HL-60 (cell line): ENCODE measurements at regions not wholly inside any gene's neighbourhood (a gene's known extent, or its start where the extent isn't known, plus 50 kb on each side); places are given as distances from the start of the nearest gene placed in this dataset.

Experiments
- DNase-seq, 2 experiments: peaks; one replicate each; pipeline ENCODE4 v3.0.0-alpha.2; 2010 to 2020; ENCODE audit warnings: low read depth in 1 of 2, low spot score in 1 of 2
- H3K27ac ChIP-seq: fragments of 250-450 bp; sonication (Bioruptor Pico); replicated peaks from 2 replicates; pipeline ENCODE4 v1.5.1; 2020; ENCODE audit warnings: mild to moderate bottlenecking, moderate library complexity
- H3K27me3 ChIP-seq: fragments of 250-450 bp; sonication (Bioruptor Pico); 2 replicates; pipeline ENCODE4 v1.5.1; 2021; ENCODE audit warnings: mild to moderate bottlenecking, moderate library complexity; ENCODE audit not compliant: insufficient read depth, poor library complexity, severe bottlenecking
- H3K4me3 ChIP-seq: replicated peaks from 2 replicates; pipeline ENCODE4 v1.5.1; 2011; ENCODE audit warnings: mild to moderate bottlenecking, control low read depth, low read length; ENCODE audit not compliant: insufficient read depth
- GABPA ChIP-seq: IDR thresholded peaks from 2 replicates; pipeline ENCODE4 v1.6.1; 2012; ENCODE audit warnings: low read depth
- POLR2AphosphoS5 ChIP-seq: IDR thresholded peaks from 2 replicates; pipeline ENCODE4 v1.6.1; 2012; ENCODE audit warnings: low read depth
- SPI1 ChIP-seq: IDR thresholded peaks from 2 replicates; pipeline ENCODE4 v1.6.1; 2012; ENCODE audit warnings: low read depth, mild to moderate bottlenecking, borderline replicate concordance
- TF ChIP-seq, protein P1 (sequence below): IDR thresholded peaks from 2 replicates; pipeline ENCODE4 v1.6.1; 2012; ENCODE audit warnings: low read depth; ENCODE audit not compliant: insufficient replicate concordance
- TF ChIP-seq, protein P2 (sequence below): IDR thresholded peaks from one replicate; pipeline ENCODE4 v1.5.1; 2011; ENCODE audit warnings: low read length, control low read depth, inconsistent platforms; ENCODE audit not compliant: insufficient read depth

DNA sequence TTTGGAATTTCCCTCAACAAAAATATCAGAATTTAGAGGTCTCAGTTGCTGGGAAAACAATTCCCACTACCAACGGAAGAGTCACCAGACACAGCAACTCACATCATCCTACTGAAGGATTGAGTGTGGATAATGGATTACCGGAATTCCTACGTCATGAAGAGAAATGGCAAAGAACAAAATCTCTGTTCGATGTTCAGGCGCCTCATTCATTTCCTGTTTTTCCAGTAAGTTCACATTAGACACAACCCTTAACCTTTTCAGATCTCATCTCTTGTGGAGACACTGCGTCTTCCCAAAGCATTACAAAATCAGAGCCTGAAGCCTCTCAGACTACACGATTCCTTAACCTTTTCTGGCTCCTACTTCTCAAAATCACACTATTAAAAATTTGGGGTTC, 58.5 kb upstream of the CPEB2 start:
- H3K27me3 ChIP-seq = peaks cover 5% of the 10 kb centered on the region
- no peak overlapping the region for H3K4me3 ChIP-seq
- DNase-seq = no peak

DNA sequence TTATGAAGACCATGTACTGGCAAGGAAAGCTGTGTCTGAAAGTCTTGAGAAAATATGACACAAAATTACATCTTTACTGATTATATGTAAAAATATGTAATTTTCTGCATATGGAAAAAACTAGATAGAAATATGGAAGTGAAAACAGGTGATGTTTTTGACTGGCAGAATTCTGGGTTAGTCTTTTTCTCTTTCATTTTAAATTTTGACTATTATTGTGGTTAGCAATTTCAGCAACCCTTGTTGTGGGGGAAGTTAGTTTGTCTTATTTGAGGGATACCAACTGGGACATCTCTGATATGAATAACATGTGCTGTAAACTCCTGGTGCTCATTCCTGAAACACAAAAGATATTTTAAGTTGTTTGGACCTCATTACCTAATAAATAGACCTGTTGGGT, 49.9 kb upstream of the CPEB2 start:
- TF ChIP-seq, protein P1, sequence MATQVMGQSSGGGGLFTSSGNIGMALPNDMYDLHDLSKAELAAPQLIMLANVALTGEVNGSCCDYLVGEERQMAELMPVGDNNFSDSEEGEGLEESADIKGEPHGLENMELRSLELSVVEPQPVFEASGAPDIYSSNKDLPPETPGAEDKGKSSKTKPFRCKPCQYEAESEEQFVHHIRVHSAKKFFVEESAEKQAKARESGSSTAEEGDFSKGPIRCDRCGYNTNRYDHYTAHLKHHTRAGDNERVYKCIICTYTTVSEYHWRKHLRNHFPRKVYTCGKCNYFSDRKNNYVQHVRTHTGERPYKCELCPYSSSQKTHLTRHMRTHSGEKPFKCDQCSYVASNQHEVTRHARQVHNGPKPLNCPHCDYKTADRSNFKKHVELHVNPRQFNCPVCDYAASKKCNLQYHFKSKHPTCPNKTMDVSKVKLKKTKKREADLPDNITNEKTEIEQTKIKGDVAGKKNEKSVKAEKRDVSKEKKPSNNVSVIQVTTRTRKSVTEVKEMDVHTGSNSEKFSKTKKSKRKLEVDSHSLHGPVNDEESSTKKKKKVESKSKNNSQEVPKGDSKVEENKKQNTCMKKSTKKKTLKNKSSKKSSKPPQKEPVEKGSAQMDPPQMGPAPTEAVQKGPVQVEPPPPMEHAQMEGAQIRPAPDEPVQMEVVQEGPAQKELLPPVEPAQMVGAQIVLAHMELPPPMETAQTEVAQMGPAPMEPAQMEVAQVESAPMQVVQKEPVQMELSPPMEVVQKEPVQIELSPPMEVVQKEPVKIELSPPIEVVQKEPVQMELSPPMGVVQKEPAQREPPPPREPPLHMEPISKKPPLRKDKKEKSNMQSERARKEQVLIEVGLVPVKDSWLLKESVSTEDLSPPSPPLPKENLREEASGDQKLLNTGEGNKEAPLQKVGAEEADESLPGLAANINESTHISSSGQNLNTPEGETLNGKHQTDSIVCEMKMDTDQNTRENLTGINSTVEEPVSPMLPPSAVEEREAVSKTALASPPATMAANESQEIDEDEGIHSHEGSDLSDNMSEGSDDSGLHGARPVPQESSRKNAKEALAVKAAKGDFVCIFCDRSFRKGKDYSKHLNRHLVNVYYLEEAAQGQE = no peak
- TF ChIP-seq SPI1 (no peak), POLR2AphosphoS5 (no peak), GABPA (no peak)
- TF ChIP-seq, protein P2, sequence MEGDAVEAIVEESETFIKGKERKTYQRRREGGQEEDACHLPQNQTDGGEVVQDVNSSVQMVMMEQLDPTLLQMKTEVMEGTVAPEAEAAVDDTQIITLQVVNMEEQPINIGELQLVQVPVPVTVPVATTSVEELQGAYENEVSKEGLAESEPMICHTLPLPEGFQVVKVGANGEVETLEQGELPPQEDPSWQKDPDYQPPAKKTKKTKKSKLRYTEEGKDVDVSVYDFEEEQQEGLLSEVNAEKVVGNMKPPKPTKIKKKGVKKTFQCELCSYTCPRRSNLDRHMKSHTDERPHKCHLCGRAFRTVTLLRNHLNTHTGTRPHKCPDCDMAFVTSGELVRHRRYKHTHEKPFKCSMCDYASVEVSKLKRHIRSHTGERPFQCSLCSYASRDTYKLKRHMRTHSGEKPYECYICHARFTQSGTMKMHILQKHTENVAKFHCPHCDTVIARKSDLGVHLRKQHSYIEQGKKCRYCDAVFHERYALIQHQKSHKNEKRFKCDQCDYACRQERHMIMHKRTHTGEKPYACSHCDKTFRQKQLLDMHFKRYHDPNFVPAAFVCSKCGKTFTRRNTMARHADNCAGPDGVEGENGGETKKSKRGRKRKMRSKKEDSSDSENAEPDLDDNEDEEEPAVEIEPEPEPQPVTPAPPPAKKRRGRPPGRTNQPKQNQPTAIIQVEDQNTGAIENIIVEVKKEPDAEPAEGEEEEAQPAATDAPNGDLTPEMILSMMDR = no peak
- Histone ChIP-seq H3K4me3 (no peak overlapping the region), H3K27me3 (peaks cover 2% of the 10 kb centered on the region), H3K27ac (no peak overlapping the region)
- no peak for DNase-seq

More for the DNA sequence above, 58.5 kb upstream of the CPEB2 start:
- TF ChIP-seq POLR2AphosphoS5 = no peak
- TF ChIP-seq GABPA = no peak
- TF ChIP-seq SPI1 = no peak
- TF ChIP-seq, protein P2 = no peak
- TF ChIP-seq, protein P1 = no peak
- H3K27ac ChIP-seq = no peak overlapping the region
